NOMO-1 (cell line): ENCODE measurements at regions not wholly inside any gene's neighbourhood (a gene's known extent, or its start where the extent isn't known, plus 50 kb on each side); places are given as distances from the start of the nearest gene placed in this dataset.
A peak's percentile ranks its signal among the peaks of the same experiment; 100 is the strongest.
"Not testable (repeated sequence)": the region's sequence is repeated elsewhere in the genome, so short reads cannot be mapped to it uniquely, and the experiment has no call there.

Experiments used
- DNase-seq, 2 experiments: peaks; one replicate each; lab custom pipeline; 2025; ENCODE audit not compliant: unreplicated experiment in 2 of 2; lab: John Stamatoyannopoulos, UW

GRCh38 chr18:12179029-12179428 is 75.1 kb upstream of the CIDEA start:
- not testable (repeated sequence) for DNase-seq

- DNase-seq = not testable (repeated sequence)
Measured at GRCh38 chr18:12179697-12180577, 74.2 kb upstream of the CIDEA start.

DNA sequence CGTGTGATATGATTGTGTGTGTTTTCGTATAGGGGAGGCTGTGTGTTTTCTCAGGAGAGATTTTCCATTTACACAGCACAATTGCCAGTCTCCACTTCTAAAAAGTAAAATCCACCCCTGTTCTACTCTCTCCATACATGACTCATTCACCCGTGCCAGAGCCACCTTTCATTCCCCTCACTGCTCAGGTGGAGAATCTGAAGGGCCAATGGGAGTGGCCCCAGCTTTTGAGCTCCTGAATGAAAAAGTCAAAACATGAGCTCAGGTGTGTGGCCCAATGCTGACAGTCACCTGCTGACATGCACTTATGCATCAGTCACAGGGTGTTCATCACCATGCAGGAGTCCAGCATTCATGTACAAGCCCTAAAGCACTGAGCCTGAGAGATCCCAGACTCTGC is 55.4 kb upstream of the CIDEA start:
- not testable (repeated sequence) for DNase-seq

GRCh38 chr18:12200186-12200585 is 54.0 kb upstream of the CIDEA start:
- peak; percentile 2 to 49 for DNase-seq
